Skeletal muscle tissue (tissue), 3 donors: ENCODE measurements at regions not wholly inside any gene's neighbourhood (a gene's known extent, or its start where the extent isn't known, plus 50 kb on each side); places are given as distances from the start of the nearest gene placed in this dataset.
"Not testable (repeated sequence)": the region's sequence is repeated elsewhere in the genome, so short reads cannot be mapped to it uniquely, and the experiment has no call there.

Experiments used
- H3K27ac ChIP-seq: one replicate; pipeline ENCODE4 v1.7.0; 2013; ENCODE audit warnings: mild to moderate bottlenecking, low read depth, low read length, inconsistent platforms
- H3K27me3 ChIP-seq, 3 donors: one replicate each; pipeline ENCODE4 v1.7.0; 2013; ENCODE audit warnings: low read length in 3 of 3; ENCODE audit not compliant: control insufficient read depth in 3 of 3, insufficient read depth in 3 of 3
- H3K36me3 ChIP-seq, 3 donors: one replicate each; pipeline ENCODE4 v1.7.0; 2013; ENCODE audit warnings: low read length in 3 of 3; ENCODE audit not compliant: control insufficient read depth in 3 of 3, insufficient read depth in 3 of 3
- H3K4me1 ChIP-seq, 3 donors: one replicate each; pipeline ENCODE4 v1.7.0; 2013; ENCODE audit warnings: low read length in 3 of 3, mild to moderate bottlenecking in 3 of 3; ENCODE audit not compliant: control insufficient read depth in 3 of 3, insufficient read depth in 3 of 3
- H3K4me3 ChIP-seq, 3 donors: one replicate each; pipeline ENCODE4 v1.7.0; 2013; ENCODE audit warnings: low read length in 3 of 3
- H3K9ac ChIP-seq, 3 donors: one replicate each; pipeline ENCODE4 v1.7.0; 2013; ENCODE audit warnings: low read length in 3 of 3, mild to moderate bottlenecking in 3 of 3, moderate library complexity in 2 of 3, low read depth in 1 of 3
- H3K9me3 ChIP-seq, 3 donors: one replicate each; pipeline ENCODE4 v1.7.0; 2013; ENCODE audit warnings: low read length in 3 of 3; ENCODE audit not compliant: control insufficient read depth in 3 of 3
- donor health status: Osteomylitis.

DNA sequence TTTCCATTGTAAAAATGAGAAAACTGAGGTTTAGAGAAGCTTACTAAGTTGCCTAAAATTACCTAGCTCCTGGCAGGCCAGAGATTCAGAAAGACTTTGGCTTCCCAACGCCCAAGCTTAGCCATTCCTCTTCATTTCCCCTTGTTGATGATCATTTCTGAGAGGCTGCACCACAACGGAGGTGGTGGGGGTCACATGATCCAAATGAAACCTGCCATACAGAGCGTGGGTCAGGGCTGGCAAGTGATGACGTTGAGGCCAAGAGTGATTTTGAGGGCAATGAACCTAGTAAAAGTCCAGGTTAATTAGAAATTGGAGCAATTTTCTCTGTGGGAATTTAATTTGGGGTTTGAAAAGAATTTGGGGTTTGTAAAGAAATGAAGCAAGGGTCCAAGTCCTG, 109.9 kb downstream of the TMEM182 start:
- Histone ChIP-seq H3K36me3 (no peaks in the 10 kb centered on the region), H3K4me3 (no peak overlapping the region), H3K4me1 (no peaks in the 10 kb centered on the region), H3K9me3 (no peaks in the 10 kb centered on the region), H3K27me3 (no peaks in the 10 kb centered on the region), H3K9ac (no peak overlapping the region), H3K27ac (no peak overlapping the region)

DNA sequence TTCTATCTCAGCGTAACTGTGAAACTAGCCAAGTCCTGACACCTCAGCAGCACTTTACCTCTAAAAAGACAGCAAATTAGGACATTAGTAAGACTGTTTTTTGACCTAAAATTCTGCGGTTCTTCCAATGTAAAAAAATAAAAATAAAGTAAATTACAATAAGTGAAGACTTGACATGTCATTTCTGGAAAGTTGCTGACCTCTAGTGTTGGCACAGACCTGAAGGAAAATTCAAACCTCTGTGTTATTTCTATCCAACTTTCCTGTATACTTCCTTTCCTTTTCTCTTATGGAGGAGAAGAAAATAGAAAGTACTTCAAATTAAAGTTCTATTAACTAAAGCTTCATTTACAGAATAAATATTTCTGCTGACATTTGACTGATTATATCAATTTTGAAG, 110.6 kb downstream of the TMEM182 start:
- no peak overlapping the region for H3K27ac ChIP-seq
- no peaks in the 10 kb centered on the region for H3K36me3 ChIP-seq
- H3K27me3 ChIP-seq, result no peaks in the 10 kb centered on the region
- H3K9me3 ChIP-seq, result no peaks in the 10 kb centered on the region
- H3K4me3 ChIP-seq, result no peak overlapping the region
- no peak overlapping the region for H3K9ac ChIP-seq
- H3K4me1 ChIP-seq, result no peaks in the 10 kb centered on the region

DNA sequence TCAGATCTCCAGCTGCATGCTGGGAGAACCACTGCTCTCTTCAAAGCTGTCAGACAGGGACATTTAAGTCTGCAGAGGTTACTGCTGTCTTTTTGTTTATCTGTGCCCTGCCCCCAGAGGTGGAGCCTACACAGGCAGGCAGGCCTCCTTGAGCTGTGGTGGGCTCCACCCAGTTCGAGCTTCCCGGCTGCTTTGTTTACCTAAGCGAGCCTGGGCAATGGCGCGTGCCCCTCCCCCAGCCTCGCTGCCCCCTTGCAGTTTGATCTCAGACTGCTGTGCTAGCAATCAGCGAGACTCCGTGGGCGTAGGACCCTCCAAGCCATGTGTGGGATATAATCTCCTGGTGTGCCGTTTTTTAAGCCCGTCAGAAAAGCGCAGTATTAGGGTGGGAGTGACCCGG, 117.7 kb downstream of the TMEM182 start:
- H3K27ac ChIP-seq, H3K36me3 ChIP-seq, H3K9ac ChIP-seq, H3K4me1 ChIP-seq, H3K27me3 ChIP-seq, H3K9me3 ChIP-seq, H3K4me3 ChIP-seq: not testable (repeated sequence)

- Histone ChIP-seq H3K27ac (no peak overlapping the region), H3K36me3 (no peaks in the 10 kb centered on the region), H3K27me3 (no peaks in the 10 kb centered on the region), H3K4me3 (no peak overlapping the region), H3K4me1 (no peaks in the 10 kb centered on the region), H3K9me3 (no peaks in the 10 kb centered on the region), H3K9ac (no peak overlapping the region)
These were observed 118.9 kb downstream of the TMEM182 start for GRCh38 chr2:102880731-102881130.

DNA sequence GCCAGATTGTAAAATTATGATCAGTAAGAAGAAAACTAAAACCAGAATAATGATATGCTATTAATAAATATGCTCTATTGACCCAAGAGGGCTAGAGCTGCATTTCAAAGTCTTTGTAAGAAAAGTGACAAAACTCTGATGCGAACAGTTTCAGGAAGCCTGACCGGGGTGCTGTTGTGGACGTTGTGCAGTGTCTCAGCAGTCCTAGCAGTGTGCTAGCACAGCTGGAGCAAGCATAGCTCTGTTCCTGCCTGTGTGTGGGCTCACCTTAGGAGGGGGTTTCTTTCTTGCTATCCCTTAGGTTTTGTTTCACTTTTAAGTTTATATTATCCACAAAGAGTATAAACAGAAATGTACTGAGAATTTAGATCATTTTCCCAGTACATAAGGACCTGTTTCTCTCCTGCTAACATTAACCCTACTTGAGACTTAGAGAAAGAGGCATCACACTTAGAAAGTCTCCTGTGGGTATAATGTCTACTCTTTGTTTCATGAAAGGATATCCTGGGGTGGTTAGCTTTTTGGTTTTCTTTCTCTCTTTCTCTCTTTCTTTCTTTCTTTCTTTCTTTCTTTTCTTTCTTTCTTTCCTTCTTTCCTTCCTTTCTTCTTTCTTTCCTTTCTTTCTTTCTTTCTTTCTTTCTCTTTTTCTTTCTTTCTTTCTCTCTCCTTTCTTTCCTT, 124.5 kb downstream of the TMEM182 start:
- no peak overlapping the region for H3K4me3 ChIP-seq
- H3K4me1 ChIP-seq, result peaks cover 0 to 2% (median 0%) of the 10 kb centered on the region in 3 donors
- H3K27ac ChIP-seq, result no peak overlapping the region
- H3K9ac ChIP-seq, result no peak overlapping the region
- H3K9me3 ChIP-seq, result no peaks in the 10 kb centered on the region
- H3K27me3 ChIP-seq, result no peaks in the 10 kb centered on the region
- no peaks in the 10 kb centered on the region for H3K36me3 ChIP-seq

DNA sequence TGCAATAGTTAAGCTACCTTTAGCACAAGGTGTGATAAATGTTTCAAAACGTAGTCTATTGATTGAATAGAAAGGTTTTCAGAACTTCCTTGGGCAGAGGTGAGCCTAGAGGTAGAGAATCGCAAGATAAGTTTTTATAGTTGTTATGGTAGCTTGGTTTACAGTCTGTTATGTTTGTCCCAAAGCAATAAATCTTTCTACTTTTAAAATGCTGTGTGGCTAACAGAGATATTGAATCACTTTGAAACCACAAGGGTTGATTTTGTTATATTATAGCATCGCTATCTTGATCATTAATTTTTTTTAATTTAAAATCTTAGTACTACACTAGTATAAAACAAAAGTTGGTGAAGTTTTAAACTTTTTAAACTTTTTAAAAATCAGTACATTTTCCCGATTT, 126.7 kb downstream of the TMEM182 start:
- no peak overlapping the region for H3K4me3 ChIP-seq
- H3K27ac ChIP-seq, result no peak overlapping the region
- H3K36me3 ChIP-seq, result no peaks in the 10 kb centered on the region
- no peaks in the 10 kb centered on the region for H3K9me3 ChIP-seq
- peaks cover 0 to 2% (median 0%) of the 10 kb centered on the region in 3 donors for H3K4me1 ChIP-seq
- H3K9ac ChIP-seq, result no peak overlapping the region
- no peaks in the 10 kb centered on the region for H3K27me3 ChIP-seq

DNA sequence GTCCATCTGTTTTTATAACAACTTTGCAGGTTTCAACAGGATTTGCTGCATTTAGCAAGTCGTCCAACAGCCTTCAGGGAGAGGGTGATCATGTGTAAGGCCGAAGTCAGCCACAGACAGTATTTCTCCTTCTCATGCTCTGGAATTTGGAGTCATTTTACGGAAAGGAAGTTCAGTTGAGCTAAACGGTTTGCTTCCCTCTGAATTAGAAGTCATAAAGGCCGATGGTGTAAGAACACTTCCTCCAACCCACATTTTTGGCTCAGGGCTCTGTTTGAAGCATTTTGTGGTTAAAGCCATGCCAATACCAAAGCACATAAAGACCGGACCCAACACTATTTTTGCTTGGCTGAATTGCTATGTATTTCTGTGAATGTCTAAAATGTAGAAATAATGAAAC, 129.5 kb downstream of the TMEM182 start:
- no peaks in the 10 kb centered on the region for H3K9me3 ChIP-seq
- peaks cover 0 to 2% (median 0%) of the 10 kb centered on the region in 3 donors for H3K4me1 ChIP-seq
- no peak overlapping the region for H3K9ac ChIP-seq
- no peak overlapping the region for H3K4me3 ChIP-seq
- no peaks in the 10 kb centered on the region for H3K36me3 ChIP-seq
- H3K27ac ChIP-seq, result no peak overlapping the region
- no peaks in the 10 kb centered on the region for H3K27me3 ChIP-seq

GRCh38 chr2:102892698-102893310, 131.0 kb downstream of the TMEM182 start:
- no peaks in the 10 kb centered on the region for H3K9me3 ChIP-seq
- no peak overlapping the region for H3K4me3 ChIP-seq
- H3K27me3 ChIP-seq, result no peaks in the 10 kb centered on the region
- no peaks in the 10 kb centered on the region for H3K36me3 ChIP-seq
- H3K27ac ChIP-seq, result no peak overlapping the region
- H3K4me1 ChIP-seq, result peaks cover 0 to 2% (median 0%) of the 10 kb centered on the region in 3 donors
- H3K9ac ChIP-seq, result no peak overlapping the region

GRCh38 chr2:102893870-102894269, 132.0 kb downstream of the TMEM182 start:
- H3K27me3 ChIP-seq, result no peaks in the 10 kb centered on the region
- H3K4me1 ChIP-seq, result peaks cover 0 to 2% (median 0%) of the 10 kb centered on the region in 3 donors
- no peaks in the 10 kb centered on the region for H3K9me3 ChIP-seq

DNA sequence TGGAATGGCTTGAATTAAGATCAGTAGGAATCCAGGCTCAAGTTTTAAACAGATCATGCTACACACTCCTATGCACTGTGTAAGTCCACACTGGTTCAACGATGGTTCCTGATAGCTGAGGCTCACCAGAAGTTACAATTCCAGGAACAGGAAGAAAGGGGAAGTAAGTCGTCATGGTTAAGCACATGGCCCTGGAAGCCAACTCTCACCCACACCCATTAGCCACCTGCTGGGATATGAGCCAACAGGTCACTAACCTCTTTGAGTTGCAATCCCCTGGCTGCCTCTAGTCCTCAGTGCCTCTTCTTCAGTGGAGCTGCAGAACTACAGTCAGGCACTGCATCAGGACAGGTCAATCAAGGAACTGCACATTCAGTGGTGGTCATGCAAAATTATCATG, 133.5 kb downstream of the TMEM182 start:
- Histone ChIP-seq H3K36me3 (no peaks in the 10 kb centered on the region), H3K27ac (no peak overlapping the region), H3K4me3 (no peak overlapping the region), H3K9me3 (no peaks in the 10 kb centered on the region), H3K27me3 (no peaks in the 10 kb centered on the region), H3K4me1 (peaks cover 0 to 2% (median 0%) of the 10 kb centered on the region in 3 donors), H3K9ac (no peak overlapping the region)

More at GRCh38 chr2:102893870-102894269, 132.0 kb downstream of the TMEM182 start:
- no peak overlapping the region for H3K4me3 ChIP-seq
- no peak overlapping the region for H3K27ac ChIP-seq
- H3K9ac ChIP-seq, result no peak overlapping the region
- no peaks in the 10 kb centered on the region for H3K36me3 ChIP-seq
